SK-N-MC (cell line): ENCODE measurements at regions not wholly inside any gene's neighbourhood (a gene's known extent, or its start where the extent isn't known, plus 50 kb on each side); places are given as distances from the start of the nearest gene placed in this dataset.

Experiments
- DNase-seq: peaks from one replicate; pipeline ENCODE4 v3.0.0-alpha.2; 2011; ENCODE audit warnings: low read depth, low spot score
- H3K27ac ChIP-seq: fragments of 200-600 bp; sonication (generic); 2 replicates; pipeline ENCODE4 v1.5.1; 2016; ENCODE audit warnings: mixed run types
- H3K36me3 ChIP-seq: fragments of 200-600 bp; sonication (generic); 2 replicates; pipeline ENCODE4 v1.6.1; 2017; ENCODE audit warnings: antibody characterized with exemption, low read length, mixed read lengths; ENCODE audit not compliant: insufficient read depth
- H3K4me3 ChIP-seq: fragments of 200-600 bp; sonication (generic); 2 replicates; pipeline ENCODE4 v1.5.1; 2016
- H3K9ac ChIP-seq: fragments of 200-600 bp; sonication (generic); 2 replicates; pipeline ENCODE4 v1.8.0; 2017; ENCODE audit warnings: mixed run types, mixed read lengths; ENCODE audit not compliant: insufficient read length
- H3K9me3 ChIP-seq: fragments of 200-600 bp; sonication (generic); 2 replicates; pipeline ENCODE4 v1.6.1; 2017; ENCODE audit warnings: low read depth, mild to moderate bottlenecking, antibody characterized with exemption, low read length, moderate library complexity, mixed read lengths
- EZH2 ChIP-seq: fragments of 200-600 bp; sonication (generic); IDR thresholded peaks from one replicate; pipeline ENCODE4 v1.6.1; 2017; ENCODE audit warnings: antibody characterized with exemption
- FOXP2 ChIP-seq: optimal IDR thresholded peaks from 2 replicates; pipeline ENCODE3; 2011; ENCODE audit warnings: mild to moderate bottlenecking, moderate library complexity; ENCODE audit not compliant: insufficient read depth; ENCODE audit errors: extremely low read length, control extremely low read depth
- POLR2AphosphoS5 ChIP-seq: IDR thresholded peaks from 2 replicates; pipeline ENCODE4 v1.6.1; 2012; ENCODE audit warnings: mild to moderate bottlenecking, low read depth, low read length, borderline replicate concordance

GRCh38 chr18:30469091-30469490 is 573.5 kb downstream of the DSC3 start:
- H3K4me3 ChIP-seq: no peak overlapping the region
- DNase-seq: no peak
- no peak for TF ChIP-seq EZH2
- no peak for TF ChIP-seq FOXP2
- TF ChIP-seq POLR2AphosphoS5: no peak
- H3K9ac ChIP-seq: no peak overlapping the region
- H3K36me3 ChIP-seq: no peaks in the 10 kb centered on the region
- H3K27ac ChIP-seq: no peak overlapping the region
- H3K9me3 ChIP-seq: no peaks in the 10 kb centered on the region

GRCh38 chr18:30465096-30465495 is 577.4 kb downstream of the DSC3 start:
- H3K27ac ChIP-seq: no peak overlapping the region
- DNase-seq: no peak
- H3K9ac ChIP-seq: no peak overlapping the region
- no peak overlapping the region for H3K4me3 ChIP-seq
- H3K36me3 ChIP-seq: no peaks in the 10 kb centered on the region
- no peak for TF ChIP-seq EZH2
- no peak for TF ChIP-seq POLR2AphosphoS5
- TF ChIP-seq FOXP2: no peak
- no peaks in the 10 kb centered on the region for H3K9me3 ChIP-seq

- no peak for DNase-seq
- TF ChIP-seq POLR2AphosphoS5 (no peak), FOXP2 (no peak), EZH2 (no peak)
- no peak overlapping the region for H3K9ac ChIP-seq
- no peaks in the 10 kb centered on the region for H3K36me3 ChIP-seq
- H3K9me3 ChIP-seq: no peaks in the 10 kb centered on the region
- H3K27ac ChIP-seq: no peak overlapping the region
- no peak overlapping the region for H3K4me3 ChIP-seq
Observed at GRCh38 chr18:30457156-30457555, 585.4 kb downstream of the DSC3 start.

GRCh38 chr18:30455741-30456140 is 586.8 kb downstream of the DSC3 start:
- H3K9ac ChIP-seq: no peak overlapping the region
- H3K9me3 ChIP-seq: no peaks in the 10 kb centered on the region
- no peaks in the 10 kb centered on the region for H3K36me3 ChIP-seq
- no peak overlapping the region for H3K4me3 ChIP-seq
- no peak for TF ChIP-seq EZH2
- no peak for TF ChIP-seq FOXP2
- no peak for TF ChIP-seq POLR2AphosphoS5
- DNase-seq: no peak
- H3K27ac ChIP-seq: no peak overlapping the region

- TF ChIP-seq POLR2AphosphoS5: no peak
- no peak for TF ChIP-seq FOXP2
- TF ChIP-seq EZH2: no peak
- H3K9me3 ChIP-seq: no peaks in the 10 kb centered on the region
Observed at GRCh38 chr18:30454920-30455319, 587.6 kb downstream of the DSC3 start.

GRCh38 chr18:30451981-30452380 is 590.6 kb downstream of the DSC3 start:
- no peaks in the 10 kb centered on the region for H3K9me3 ChIP-seq
- no peak overlapping the region for H3K9ac ChIP-seq
- DNase-seq: no peak
- H3K36me3 ChIP-seq: no peaks in the 10 kb centered on the region
- no peak overlapping the region for H3K27ac ChIP-seq
- TF ChIP-seq FOXP2 (no peak), POLR2AphosphoS5 (no peak), EZH2 (no peak)
- no peak overlapping the region for H3K4me3 ChIP-seq

More at GRCh38 chr18:30454920-30455319, 587.6 kb downstream of the DSC3 start:
- Histone ChIP-seq H3K9ac (no peak overlapping the region), H3K36me3 (no peaks in the 10 kb centered on the region), H3K4me3 (no peak overlapping the region), H3K27ac (no peak overlapping the region)
- no peak for DNase-seq

- DNase-seq: no peak
- TF ChIP-seq POLR2AphosphoS5 (no peak), EZH2 (no peak), FOXP2 (no peak)
- Histone ChIP-seq H3K9ac (no peak overlapping the region), H3K27ac (no peak overlapping the region), H3K4me3 (no peak overlapping the region), H3K36me3 (no peaks in the 10 kb centered on the region), H3K9me3 (no peaks in the 10 kb centered on the region)
Observed at GRCh38 chr18:30450927-30451326, 591.6 kb downstream of the DSC3 start.

- H3K9ac ChIP-seq: no peak overlapping the region
- DNase-seq: no peak
- no peaks in the 10 kb centered on the region for H3K36me3 ChIP-seq
- TF ChIP-seq FOXP2: no peak
- no peak for TF ChIP-seq EZH2
- no peak for TF ChIP-seq POLR2AphosphoS5
- no peaks in the 10 kb centered on the region for H3K9me3 ChIP-seq
- no peak overlapping the region for H3K27ac ChIP-seq
- no peak overlapping the region for H3K4me3 ChIP-seq
Observed at GRCh38 chr18:30446605-30447004, 595.9 kb downstream of the DSC3 start.

- Histone ChIP-seq H3K9ac (no peak overlapping the region), H3K27ac (no peak overlapping the region), H3K36me3 (no peaks in the 10 kb centered on the region), H3K9me3 (no peaks in the 10 kb centered on the region), H3K4me3 (no peak overlapping the region)
- no peak for DNase-seq
- TF ChIP-seq POLR2AphosphoS5 (no peak), FOXP2 (no peak), EZH2 (no peak)
Observed at GRCh38 chr18:30444544-30444943, 598.0 kb downstream of the DSC3 start.
